ENCODE measurements at regions not wholly inside any gene's neighbourhood (a gene's known extent, or its start where the extent isn't known, plus 50 kb on each side); places are given as distances from the start of the nearest gene placed in this dataset.
A peak's percentile ranks its signal among the peaks of the same experiment; 100 is the strongest.
"Not testable (repeated sequence)": the region's sequence is repeated elsewhere in the genome, so short reads cannot be mapped to it uniquely, and the experiment has no call there.

DNA sequence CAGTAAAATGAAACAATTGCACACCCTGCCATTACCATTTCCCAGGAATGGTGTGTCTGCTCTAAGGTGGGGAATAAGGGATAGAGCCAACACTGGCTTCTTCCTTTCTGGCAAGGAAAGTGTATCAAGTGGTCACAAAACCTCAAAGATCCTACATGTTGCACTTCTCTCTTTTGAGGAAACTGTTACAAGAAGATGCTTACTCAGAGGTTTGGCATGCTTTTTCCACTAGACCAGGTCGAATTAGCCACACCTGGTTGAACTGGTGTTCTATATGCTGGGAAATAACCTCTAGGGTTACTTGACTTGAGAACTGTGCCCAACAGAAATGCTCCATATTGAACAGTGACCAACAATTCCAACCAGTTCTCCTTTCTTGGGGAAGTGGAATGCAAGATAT is 102.9 kb downstream of the LRRN1 start:
- DNase-seq = no peak

DNA sequence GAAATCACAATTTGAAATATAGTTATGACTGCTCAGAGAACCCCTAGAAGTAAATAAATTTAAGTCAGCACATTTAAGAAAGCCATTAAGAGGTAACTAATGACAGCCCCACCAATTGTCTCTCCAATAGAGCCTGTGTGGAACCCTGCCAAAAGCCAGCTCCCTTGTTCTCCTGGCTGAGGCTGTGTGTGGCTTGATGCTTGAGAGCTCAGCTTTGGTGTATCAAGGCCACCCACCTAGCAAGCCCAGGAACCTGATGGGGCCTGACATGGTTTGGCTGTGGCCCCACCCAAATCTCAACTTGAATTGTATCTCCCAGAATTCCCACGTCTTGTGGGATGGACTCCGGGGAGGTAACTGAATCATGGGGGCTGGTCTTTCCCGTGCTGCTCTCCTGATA is 106.9 kb downstream of the LRRN1 start:
- DNase-seq = no peak

DNA sequence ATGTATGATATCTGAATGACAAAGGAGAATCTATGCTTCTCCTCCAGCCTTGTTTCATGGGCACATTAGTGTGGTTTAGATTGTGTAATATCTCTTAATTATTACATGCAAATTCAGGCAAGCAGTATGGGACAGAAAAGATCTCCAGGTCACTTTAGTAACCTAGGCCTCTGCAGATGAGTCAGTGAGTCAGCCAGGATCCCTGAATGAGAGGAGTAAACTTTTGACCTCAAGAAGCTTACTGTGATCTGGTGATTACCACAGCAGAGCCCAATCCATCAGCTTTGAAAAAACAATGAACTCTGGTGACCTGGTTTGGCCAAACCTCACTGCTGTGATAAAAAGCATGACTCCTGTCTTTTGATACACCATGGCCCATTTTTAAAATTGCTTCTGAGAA is 107.8 kb downstream of the LRRN1 start:
- DNase-seq = no peak

DNA sequence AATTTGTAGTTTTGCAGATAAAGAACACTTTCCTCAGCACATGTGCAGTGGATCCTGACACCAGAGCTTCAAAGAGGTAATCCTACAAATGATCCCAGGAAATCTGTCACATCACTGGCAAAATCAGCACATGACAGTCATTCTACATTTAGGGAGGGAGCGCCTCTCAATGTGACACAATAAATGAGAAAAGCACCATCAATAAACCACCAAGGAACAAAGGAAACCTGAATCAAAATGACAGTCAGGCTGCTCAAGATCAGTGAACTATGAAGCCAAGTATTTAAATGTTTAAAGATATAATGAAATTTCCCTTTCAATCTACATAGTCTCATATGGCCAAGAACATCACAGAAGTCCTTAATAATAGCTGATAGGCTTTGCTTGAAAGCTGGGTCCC is 119.5 kb downstream of the LRRN1 start:
- DNase-seq = no peak

DNA sequence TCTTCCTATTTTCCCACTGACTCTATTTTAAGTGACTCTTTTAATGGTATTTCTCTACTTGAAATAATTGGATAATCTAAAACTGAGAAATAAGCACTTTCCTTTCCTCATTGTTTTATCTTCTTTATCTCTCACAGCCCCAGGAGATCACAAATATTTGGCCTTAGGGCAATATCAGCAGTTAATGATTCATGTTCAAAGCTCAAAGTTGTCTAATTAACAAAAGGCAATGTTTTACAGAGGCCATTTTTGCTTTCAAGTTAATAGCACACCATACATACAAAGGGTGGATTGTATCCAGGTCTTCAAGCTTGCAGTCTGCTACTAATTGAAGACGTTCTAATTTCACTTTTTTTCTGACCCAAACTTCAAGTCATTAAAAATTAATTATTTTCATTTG is 120.1 kb downstream of the LRRN1 start:
- no peak for DNase-seq

DNA sequence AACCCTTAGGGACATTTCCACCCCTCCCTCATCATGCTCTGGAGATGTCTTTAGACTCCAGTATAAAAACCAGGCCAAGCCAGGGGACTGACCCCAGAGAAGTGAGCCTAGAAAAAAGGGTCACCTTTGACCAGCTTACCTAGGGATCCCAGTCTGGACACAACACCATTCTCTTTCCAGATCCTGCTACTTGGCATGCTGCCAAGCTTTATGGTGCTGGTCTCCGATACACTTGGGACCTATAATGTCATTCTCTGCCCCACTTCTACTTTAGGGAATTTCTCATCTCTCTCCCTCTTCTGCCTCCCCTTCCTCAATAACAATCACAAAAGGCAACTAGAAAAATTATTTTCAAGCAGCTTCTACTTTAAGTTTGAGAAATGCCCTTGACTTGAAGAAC is 124.4 kb downstream of the LRRN1 start:
- no peak for DNase-seq

DNA sequence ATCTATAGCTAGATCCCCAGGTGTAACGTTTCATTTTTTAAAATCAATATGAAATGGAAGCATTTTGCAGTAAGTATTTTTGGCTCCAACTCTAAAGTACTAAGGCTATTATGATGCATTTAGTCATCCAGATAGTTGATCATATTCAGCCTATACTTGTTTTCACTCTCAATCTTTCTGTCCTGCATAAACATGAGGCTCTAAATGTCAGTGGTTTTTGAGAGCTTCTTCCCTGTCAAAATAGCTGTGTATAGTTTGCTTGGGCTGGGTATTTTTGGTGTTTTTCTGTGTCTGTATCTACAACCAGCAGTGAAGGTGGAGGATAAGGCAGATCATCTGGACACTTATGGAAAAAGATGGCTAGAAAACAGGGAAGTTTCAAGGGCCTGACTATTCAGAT is 128.0 kb downstream of the LRRN1 start:
- no peak for DNase-seq

DNA sequence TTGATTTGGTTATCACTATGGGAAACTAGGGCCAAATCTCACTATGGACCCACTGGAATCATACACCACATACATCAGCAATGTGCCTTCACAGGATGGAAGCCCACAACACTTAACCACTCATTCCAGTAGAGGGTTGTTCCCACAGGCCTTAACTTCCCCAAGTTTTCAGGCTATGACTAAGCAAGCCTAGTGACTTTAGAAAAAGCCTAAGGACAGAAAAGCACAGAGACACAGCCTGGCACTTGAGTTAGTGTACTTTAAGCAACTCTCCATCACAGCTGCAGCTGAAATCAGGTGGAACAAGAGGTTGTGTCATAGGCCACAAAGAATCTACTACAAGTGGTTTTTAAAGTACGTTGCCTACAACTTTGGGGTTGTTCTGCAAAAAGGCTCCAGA is 128.7 kb downstream of the LRRN1 start:
- no peak for DNase-seq

DNA sequence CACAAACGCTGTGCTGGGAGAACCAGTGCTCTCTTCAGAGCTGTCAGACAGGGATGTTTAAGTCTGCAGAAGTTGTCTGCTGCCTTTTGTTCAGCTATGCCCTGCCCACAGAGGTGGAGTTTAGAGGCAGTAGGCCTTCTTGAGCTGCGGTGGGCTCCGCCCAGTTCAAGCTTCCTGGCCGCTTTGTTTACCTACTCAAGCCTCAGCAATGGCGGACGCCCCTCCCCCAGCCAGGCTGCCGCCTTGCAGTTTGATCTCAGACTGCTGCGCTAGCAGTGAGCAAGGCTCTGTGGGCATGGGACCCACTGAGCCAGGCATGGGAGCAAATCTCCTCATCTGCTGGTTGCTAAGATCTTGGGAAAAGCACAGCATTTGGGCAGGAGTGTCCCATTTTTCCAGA is 142.1 kb downstream of the LRRN1 start:
- not testable (repeated sequence) for DNase-seq

DNA sequence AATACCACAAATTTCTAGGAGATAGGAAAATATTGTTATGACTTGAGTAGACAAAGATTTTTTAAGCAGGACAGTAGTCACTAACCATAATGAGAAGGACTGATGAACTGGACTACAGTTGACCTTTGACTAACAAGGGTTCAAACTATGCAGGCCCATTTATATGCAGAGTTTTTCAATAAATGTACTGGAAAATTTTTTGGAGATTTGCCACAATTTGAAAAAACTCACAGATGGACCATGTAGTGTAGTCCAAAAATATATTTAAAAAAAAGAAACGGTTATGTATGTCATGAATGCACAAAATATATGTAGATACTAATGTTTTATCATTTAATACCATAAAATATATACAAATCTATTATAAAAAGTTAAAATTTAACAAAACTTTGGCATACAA is 151.8 kb downstream of the LRRN1 start:
- no peak for DNase-seq

DNA sequence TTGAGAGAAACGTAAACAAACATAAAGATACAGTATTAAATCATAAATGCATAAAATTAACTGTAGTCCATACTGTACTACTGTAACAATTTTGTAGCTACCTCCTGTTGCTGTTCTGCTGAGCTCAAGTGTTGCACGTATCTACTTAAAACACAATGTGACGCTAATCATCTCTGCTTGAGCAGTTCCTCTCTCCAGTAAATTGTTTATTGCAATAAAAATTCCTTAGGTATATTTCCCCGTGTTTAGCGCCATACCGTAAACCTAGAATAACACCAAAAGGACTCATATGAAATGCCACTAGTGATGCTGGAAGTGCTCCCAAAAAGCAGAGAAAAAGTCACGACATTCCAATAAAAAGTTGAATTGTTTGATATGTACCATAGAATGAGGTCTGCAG is 152.3 kb downstream of the LRRN1 start:
- DNase-seq = no peak

DNA sequence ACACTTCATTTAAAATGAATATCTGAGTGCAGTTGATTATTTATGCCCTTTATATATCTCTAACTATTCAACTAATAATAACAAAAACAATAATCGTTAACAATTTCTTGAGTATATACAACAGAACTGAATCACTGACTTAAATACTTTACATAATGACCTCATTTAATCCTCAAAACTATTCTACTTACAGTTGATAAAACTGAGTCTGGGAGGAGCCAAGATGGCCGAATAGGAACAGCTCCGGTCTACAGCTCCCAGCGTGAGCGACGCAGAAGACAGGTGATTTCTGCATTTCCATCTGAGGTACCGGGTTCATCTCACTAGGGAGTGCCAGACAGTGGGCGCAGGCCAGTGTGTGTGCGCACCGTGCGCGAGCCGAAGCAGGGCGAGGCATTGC is 163.6 kb downstream of the LRRN1 start:
- DNase-seq = not testable (repeated sequence)

DNA sequence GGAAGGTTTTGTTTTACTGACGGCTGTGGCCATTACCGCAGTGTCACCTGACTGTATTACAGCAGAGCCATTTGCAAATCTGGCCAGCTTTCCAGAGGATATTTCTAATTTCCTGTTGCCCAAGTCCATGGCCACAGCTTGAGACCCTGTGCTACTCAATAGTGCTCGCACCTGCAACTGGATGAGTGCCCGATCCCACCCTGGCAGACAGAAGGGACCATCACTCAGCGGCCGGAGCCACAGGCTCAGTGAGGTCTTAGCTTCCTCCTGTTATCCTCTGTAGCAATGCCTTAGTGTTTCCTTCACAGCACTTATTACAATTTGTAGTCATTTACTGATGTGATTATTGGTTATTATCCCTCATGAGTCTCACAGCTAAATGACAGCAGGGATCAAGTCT is 184.8 kb downstream of the LRRN1 start:
- DNase-seq = no peak

DNA sequence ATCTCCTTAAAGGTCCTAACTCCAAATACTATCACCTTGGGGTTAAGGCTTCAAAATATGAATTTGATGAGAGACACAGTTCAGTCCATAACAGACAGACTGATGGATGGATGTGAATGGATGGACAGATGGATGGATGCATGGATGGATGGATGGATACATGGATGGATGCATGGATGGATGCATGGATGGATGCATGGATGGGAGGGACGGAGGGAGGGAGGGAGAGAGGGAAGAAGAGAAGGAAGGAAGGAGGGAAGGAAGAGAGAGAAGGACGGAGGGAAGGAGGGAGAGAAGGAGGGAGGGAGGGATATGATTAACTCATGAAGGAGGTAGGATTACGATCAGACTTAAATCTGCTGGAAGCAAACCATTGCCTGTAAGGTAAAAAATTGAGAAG is 192.4 kb downstream of the LRRN1 start:
- DNase-seq = no peak

DNA sequence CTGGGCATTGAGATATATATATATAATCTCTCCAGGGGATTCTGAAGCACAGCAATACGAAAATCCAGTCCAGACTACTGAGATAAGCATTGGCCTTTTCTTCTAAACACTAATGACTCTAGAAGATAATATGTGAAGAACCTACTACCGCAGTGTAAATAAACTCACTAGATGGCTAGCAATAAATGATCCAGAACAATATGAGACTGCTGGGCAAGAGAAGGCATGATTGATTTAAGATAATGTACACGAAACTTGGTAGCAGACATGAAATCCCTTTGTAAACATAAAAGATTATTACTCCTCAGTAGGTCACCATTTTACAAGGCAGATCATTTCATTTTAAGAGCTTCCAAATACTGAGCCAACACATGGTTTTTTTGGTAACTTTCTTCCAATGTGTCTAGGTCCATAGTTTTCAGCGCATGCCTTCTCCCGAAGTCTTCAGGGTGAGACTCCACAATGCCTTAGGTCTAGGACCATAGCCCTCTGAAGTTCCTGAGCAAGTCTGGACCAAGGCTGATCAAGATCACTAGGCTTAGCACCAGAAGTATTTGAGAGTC is 193.2 kb downstream of the LRRN1 start:
- no peak for DNase-seq

DNA sequence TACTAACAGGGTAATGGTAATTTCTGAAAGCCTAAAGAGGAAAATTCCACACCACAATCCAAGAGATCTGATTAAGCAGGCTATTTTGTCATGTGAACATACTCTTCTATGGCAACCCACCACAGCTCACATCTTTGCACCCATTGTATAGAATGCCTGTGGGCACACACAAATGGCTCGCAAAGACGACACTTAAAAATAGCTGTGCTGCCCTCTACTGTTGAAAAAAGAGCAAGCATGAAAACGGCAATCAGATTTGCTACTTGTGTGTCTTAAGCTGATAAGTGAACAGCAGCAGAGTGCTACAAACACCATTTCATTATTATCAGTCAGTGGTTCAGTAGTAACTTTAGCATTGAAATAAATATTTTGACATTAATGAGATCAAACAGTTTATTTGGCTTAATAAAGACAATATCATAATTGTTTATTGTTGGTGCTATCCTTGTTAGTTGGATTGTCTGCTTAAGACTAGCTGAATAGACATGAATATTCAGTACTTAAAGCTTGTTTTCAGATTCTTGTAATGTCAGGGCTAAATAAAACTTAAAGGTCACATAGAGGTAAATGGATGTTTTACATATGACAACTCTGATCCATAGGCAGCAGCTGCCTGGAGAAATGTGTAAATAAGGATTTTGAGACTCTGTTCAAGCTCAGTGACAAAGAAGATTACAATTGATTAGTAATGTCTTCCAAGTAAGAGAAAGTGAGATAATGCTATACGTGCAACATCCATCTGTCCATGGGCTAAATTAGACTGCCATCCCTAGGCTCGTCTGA is 199.1 kb downstream of the LRRN1 start:
- DNase-seq = peak; percentile 29

DNA sequence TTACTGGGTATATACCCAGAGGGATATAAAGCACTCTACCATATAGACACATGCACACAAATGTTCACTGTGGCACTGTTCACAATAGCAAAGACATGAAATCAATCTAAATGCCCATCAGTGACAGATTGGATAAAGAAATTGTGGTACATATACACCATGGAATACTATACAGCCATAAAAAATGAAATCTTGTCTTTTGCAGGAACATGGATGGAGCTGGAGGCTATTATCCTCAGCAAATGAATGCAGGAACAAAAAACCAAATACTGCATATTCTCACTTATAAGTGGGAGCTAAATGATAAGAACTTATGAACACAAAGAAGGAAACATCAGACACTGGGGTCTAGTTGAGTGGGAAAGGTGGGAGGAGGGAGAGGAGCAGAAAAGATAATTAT is 200.1 kb downstream of the LRRN1 start:
- DNase-seq = not testable (repeated sequence)

DNA sequence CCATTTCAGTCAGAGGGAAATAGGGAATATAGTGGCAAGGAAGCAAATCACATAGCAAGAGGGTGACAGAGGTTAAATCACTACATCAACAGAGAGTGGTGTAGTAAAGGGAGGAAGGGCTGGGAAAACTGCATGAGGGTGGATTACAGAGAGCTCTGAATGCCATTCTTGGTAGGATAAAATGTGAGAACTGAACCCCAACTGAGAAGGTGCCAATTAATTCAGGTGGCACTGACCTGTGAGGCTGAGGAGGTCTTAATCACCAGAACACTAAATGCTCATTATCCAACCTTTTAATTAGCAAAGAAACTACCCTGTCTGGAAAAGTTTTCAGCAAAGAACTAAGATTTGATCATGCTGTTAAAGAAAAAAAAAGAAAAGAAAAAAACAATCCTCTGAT is 202.7 kb downstream of the LRRN1 start:
- DNase-seq = no peak

DNA sequence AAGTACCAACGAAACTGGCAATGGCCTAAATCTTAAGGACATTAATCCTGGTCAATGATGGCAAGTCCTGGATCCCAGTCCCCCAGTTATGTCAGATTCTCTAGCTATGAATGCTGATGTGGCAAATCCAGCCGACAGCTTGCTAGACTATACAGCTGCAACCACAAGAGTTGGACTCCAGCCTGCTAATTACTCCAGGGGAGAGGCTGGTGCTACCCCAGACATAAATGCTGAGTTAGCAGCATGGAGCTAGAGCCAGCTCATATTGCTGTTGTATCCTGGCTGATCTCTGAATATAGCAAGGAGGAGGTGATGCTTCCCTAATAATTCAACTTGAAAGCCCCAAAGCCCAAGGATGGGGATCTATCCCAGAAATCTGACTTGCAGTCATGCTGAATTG is 207.1 kb downstream of the LRRN1 start:
- DNase-seq = no peak

DNA sequence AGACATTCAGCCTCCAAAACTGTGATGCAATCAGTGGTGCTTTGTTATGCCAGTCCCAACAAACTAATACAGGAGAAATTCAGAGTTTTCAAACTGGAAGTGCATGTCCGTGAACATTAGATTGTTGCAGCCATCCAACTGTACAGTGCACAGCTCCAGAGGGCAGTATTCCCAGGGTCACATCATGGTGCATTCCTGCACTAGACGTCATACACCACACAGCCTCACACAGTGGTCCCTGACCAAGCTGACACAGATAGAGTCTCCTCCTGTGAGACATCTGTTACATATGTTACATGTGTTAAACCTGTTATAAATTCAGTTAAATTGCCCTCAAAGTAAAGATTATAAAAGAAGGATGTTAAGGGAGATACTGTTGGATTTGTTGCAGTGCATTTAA is 209.0 kb downstream of the LRRN1 start:
- no peak for DNase-seq

DNA sequence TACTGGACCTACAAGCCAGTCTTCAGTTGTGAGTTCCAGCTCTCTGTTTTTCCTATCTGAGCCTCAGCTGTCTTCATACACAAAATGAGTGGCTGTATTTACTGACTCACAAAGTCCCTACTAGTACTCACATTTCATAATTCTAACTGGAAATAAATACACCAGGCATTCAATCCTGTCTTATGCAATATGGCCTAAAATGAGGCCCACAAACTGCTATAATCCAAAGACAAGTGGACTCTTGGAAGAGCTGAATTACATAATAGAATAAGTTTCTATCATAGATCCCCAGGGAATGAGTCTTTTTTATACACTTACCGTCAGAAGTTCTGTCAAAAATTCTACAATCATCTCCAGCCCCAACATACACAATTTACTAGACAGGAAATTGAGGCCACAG is 211.9 kb downstream of the LRRN1 start:
- DNase-seq = no peak

DNA sequence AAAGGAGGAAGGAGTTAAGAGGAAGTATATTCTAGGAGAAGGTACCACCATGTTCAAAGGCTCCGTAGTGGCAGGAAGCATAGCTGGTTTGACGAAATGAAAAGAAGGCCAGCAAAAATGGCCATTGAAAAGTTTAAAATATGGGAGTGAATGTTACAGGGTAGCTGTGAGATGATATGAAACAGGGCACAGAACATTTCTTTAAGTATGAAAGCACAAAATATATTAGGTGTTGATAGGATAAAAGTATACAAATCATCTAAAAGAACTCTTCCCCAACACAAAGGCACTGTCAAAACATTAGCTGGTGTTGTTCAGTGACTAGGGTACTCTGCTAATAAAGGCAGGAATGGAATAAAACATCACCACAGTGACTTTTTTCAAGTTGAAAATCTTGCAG is 216.2 kb downstream of the LRRN1 start:
- no peak for DNase-seq

DNA sequence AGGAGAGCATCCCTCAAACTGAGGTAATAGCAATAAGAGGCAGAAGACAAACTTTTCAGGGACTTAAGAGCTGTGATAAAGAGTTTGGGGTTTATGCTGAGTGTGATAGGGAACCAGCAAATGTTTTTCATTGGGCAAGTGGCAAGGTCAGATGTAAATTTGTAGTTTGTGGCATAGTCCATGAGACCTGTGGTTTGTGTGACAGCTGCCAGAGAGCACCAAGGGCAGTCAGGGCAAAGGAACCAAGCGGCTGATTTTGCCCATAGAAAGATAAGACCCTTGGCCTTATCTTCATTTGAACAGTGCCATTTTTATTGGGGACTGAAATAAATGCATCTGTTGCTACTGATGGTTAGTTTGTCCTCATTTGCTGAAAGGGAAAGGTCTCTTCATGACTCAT is 220.3 kb downstream of the LRRN1 start:
- no peak for DNase-seq

DNA sequence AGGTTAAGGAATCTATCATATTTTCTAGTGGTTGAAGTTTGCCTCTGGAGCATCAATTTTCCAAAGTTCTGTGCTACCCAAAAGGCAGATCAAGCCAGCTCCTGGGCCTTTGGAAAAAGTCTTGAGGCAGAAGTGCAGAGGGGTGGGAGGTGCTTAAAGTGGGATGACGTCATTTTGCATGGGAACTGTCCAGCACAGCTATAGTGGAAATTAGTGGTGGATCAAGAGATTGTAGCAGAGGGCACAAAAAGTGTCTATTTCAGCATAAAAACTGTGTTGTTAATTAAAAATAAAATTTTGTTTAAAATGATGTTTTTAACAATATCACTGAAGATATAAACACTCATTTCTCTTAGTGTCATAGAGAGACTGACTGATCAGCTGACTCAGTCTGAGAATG is 221.9 kb downstream of the LRRN1 start:
- DNase-seq = no peak

DNA sequence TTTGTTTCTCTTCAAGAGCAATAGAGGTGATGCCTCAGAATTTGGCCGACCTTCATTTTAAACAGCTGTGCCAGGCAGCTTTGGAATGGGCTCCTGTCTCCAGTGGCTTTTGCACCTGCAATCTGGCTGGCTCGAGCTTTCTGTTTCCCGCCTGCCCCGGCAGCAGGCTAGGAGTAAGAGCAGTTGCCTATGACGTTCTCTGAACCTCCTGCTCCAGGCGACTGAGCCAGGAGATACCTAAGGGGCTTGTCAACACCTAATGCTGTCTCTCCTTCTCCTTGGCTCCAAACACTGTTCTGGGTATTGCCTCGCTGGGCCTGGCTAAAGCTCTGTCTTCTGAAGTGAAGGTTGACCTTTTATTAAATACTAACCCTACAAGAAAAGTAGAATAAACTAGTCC is 229.9 kb downstream of the LRRN1 start:
- no peak for DNase-seq
